Medulla oblongata (tissue), 1 donor: ENCODE measurements at regions not wholly inside any gene's neighbourhood (a gene's known extent, or its start where the extent isn't known, plus 50 kb on each side); places are given as distances from the start of the nearest gene placed in this dataset.

Source experiments
- DNase-seq: peaks from one replicate; pipeline ENCODE4 v3.0.0-alpha.2; 2015; ENCODE audit errors: extremely low spot score

GRCh38 chr5:125171641-125172040, 425.2 kb upstream of the ZNF608 start:
- DNase-seq = no peak

GRCh38 chr5:125175348-125176004, 429.0 kb upstream of the ZNF608 start:
- no peak for DNase-seq

- no peak for DNase-seq
Measured at GRCh38 chr5:125176005-125176390, 429.6 kb upstream of the ZNF608 start.

- DNase-seq = no peak
Measured at GRCh38 chr5:125177340-125177739, 430.9 kb upstream of the ZNF608 start.

GRCh38 chr5:125179612-125180011, 433.2 kb upstream of the ZNF608 start:
- DNase-seq = no peak

GRCh38 chr5:125180231-125180829, 433.9 kb upstream of the ZNF608 start:
- DNase-seq = no peak

- DNase-seq = no peak
Measured at GRCh38 chr5:125181159-125181558, 434.7 kb upstream of the ZNF608 start.

- no peak for DNase-seq
Measured at GRCh38 chr5:125181955-125182354, 435.5 kb upstream of the ZNF608 start.

GRCh38 chr5:125185740-125186139, 439.3 kb upstream of the ZNF608 start:
- DNase-seq = no peak

GRCh38 chr5:125186911-125187375, 440.5 kb upstream of the ZNF608 start:
- DNase-seq = no peak

- DNase-seq = no peak
Measured at GRCh38 chr5:125189531-125189941, 443.1 kb upstream of the ZNF608 start.

- DNase-seq = no peak
Measured at GRCh38 chr5:125190232-125191087, 444.0 kb upstream of the ZNF608 start.

- no peak for DNase-seq
Measured at GRCh38 chr5:125194883-125195282, 448.4 kb upstream of the ZNF608 start.

GRCh38 chr5:125196481-125197111, 450.2 kb upstream of the ZNF608 start:
- no peak for DNase-seq

GRCh38 chr5:125197321-125197720, 450.9 kb upstream of the ZNF608 start:
- DNase-seq = no peak

GRCh38 chr5:125198270-125198974, 452.0 kb upstream of the ZNF608 start:
- DNase-seq = peak; percentile 92

GRCh38 chr5:125199373-125199772, 452.9 kb upstream of the ZNF608 start:
- DNase-seq = no peak

- peak; percentile 41 for DNase-seq
Measured at GRCh38 chr5:125199968-125200865, 453.8 kb upstream of the ZNF608 start.

GRCh38 chr5:125200866-125201373, 454.5 kb upstream of the ZNF608 start:
- peak; percentile 44 for DNase-seq

- DNase-seq = no peak
Measured at GRCh38 chr5:125201446-125202052, 455.1 kb upstream of the ZNF608 start.
